Glutamatergic neuron (in vitro differentiated cells): ENCODE measurements at regions not wholly inside any gene's neighbourhood (a gene's known extent, or its start where the extent isn't known, plus 50 kb on each side); places are given as distances from the start of the nearest gene placed in this dataset.

Experiments used
- DNase-seq: peaks from one replicate; pipeline ENCODE4 v3.0.0; 2022
- H3K27ac Mint-ChIP-seq: one replicate; pipeline ENCODE4 v1.8.0; 2020; ENCODE audit warnings: mild to moderate bottlenecking, mixed read lengths, inconsistent platforms; ENCODE audit not compliant: unreplicated experiment
- H3K27me3 Mint-ChIP-seq: one replicate; pipeline ENCODE4 v1.8.0; 2020; ENCODE audit warnings: mild to moderate bottlenecking, moderate library complexity, mixed read lengths, inconsistent platforms; ENCODE audit not compliant: unreplicated experiment
- H3K36me3 Mint-ChIP-seq: one replicate; pipeline ENCODE4 v1.8.0; 2020; ENCODE audit warnings: mild to moderate bottlenecking, mixed read lengths, inconsistent platforms; ENCODE audit not compliant: unreplicated experiment
- H3K4me1 Mint-ChIP-seq: one replicate; pipeline ENCODE4 v1.8.0; 2020; ENCODE audit warnings: mild to moderate bottlenecking, low read depth, mixed read lengths, inconsistent platforms; ENCODE audit not compliant: unreplicated experiment
- H3K4me3 Mint-ChIP-seq: one replicate; pipeline ENCODE4 v1.8.0; 2020; ENCODE audit warnings: mild to moderate bottlenecking, mixed read lengths, inconsistent platforms; ENCODE audit not compliant: unreplicated experiment
- H3K9me3 Mint-ChIP-seq: one replicate; pipeline ENCODE4 v1.8.0; 2020; ENCODE audit warnings: mild to moderate bottlenecking, moderate library complexity, mixed read lengths, inconsistent platforms; ENCODE audit not compliant: unreplicated experiment
- TF ChIP-seq, protein P1 (sequence below): fragments of 200-600 bp; sonication (generic); IDR thresholded peaks from one replicate; pipeline ENCODE4 v1.5.0; 2021; ENCODE audit not compliant: partially characterized antibody, unreplicated experiment

DNA sequence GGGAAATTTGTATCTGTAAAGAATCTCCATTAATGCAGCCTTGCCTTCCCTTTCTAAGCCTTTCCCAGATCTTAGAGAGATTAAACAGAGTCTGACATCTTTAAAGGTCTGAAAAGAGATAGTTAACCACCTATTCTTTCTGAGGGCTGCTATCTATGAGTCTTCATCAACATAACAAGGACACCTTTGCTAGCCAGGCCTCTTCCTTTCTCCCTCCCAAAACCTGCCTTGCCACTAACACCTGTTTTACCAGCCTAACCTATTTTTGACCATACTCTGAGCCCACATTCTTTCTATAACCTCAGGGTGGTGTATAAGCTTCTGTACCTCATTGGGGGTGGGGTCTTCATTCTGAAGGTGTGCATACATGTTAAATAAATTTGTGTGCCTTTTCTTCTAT lies 217.1 kb downstream of the IPMK start:
- Mint-ChIP-seq H3K27ac (peak overlapping the region; percentile 63), H3K4me3 (peak overlapping the region; percentile 35), H3K4me1 (peaks cover 17% of the 10 kb centered on the region), H3K27me3 (peaks cover 4% of the 10 kb centered on the region), H3K36me3 (no peaks in the 10 kb centered on the region), H3K9me3 (no peaks in the 10 kb centered on the region)
- TF ChIP-seq, protein P1, sequence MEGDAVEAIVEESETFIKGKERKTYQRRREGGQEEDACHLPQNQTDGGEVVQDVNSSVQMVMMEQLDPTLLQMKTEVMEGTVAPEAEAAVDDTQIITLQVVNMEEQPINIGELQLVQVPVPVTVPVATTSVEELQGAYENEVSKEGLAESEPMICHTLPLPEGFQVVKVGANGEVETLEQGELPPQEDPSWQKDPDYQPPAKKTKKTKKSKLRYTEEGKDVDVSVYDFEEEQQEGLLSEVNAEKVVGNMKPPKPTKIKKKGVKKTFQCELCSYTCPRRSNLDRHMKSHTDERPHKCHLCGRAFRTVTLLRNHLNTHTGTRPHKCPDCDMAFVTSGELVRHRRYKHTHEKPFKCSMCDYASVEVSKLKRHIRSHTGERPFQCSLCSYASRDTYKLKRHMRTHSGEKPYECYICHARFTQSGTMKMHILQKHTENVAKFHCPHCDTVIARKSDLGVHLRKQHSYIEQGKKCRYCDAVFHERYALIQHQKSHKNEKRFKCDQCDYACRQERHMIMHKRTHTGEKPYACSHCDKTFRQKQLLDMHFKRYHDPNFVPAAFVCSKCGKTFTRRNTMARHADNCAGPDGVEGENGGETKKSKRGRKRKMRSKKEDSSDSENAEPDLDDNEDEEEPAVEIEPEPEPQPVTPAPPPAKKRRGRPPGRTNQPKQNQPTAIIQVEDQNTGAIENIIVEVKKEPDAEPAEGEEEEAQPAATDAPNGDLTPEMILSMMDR = no peak
- DNase-seq = no peak

DNA sequence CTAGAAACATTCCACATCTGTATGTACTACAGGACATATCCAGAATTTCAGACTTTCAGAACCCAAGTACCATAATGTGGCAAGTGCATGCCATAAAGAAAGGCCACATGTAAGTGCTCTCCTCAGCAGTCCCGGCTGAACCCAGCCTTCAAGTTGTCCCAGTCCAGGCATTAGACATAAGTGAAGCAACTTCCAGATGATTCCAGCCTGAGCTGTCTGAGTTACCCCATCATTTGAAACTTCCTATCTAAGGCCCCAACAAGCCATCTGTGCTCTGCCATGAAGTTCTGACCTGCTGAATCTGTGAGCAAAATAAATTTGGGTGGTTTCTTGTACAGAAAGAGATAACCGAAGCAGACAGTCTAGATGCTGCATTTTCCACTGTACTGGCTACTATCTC lies 218.8 kb downstream of the IPMK start:
- H3K4me1 Mint-ChIP-seq = peaks cover 17% of the 10 kb centered on the region
- peak overlapping the region; percentile 31 for H3K27ac Mint-ChIP-seq
- H3K27me3 Mint-ChIP-seq = peaks cover 4% of the 10 kb centered on the region
- H3K9me3 Mint-ChIP-seq = no peaks in the 10 kb centered on the region
- no peak for DNase-seq
- TF ChIP-seq, protein P1 = no peak
- no peak overlapping the region for H3K4me3 Mint-ChIP-seq
- H3K36me3 Mint-ChIP-seq = no peaks in the 10 kb centered on the region

DNA sequence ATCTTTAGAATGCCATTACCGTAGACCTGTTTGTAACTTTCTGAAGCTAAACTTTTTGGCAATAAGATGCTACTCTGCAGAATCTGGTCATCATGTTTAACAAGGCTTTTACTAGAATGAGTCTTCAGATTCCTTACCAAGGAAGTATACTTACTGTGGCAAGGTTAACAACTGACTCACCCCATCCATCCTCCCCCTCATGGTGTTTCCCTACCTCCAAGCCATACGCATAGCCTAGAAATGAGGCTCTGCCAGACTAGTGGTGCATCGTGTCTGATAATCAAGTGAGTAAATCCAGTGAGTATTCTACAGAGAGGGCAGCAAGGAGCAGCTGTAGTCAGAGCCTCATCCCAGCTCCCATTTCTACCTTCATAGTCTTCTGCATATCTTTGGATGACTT lies 223.6 kb downstream of the IPMK start:
- Mint-ChIP-seq H3K27me3 (peaks cover 4% of the 10 kb centered on the region), H3K4me3 (no peak overlapping the region), H3K4me1 (peaks cover 2% of the 10 kb centered on the region), H3K9me3 (no peaks in the 10 kb centered on the region), H3K27ac (no peak overlapping the region), H3K36me3 (no peaks in the 10 kb centered on the region)
- DNase-seq = no peak
- TF ChIP-seq, protein P1 = no peak

DNA sequence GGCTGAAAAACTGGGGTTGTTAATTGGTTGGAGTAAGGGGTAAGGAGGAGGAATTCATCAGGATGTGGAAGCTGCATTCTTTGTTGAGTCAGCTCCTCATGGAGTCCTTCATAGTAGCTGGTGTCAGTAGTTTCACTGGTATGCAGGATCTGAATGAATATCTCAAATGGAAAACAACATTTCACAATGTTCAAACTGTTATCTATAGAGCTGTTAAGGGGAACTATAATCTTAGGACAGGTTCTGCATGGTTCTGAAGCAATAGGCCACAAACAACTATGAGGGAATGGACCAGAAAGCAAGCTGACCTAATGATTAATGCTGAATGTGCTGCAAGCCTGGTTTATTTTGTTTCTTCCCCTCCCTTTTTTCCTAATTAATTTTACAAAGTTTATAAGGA lies 225.8 kb downstream of the IPMK start:
- Mint-ChIP-seq H3K27me3 (no peaks in the 10 kb centered on the region), H3K4me3 (no peak overlapping the region), H3K27ac (no peak overlapping the region), H3K4me1 (no peaks in the 10 kb centered on the region), H3K36me3 (no peaks in the 10 kb centered on the region), H3K9me3 (no peaks in the 10 kb centered on the region)
- TF ChIP-seq, protein P1 = no peak
- DNase-seq = no peak

DNA sequence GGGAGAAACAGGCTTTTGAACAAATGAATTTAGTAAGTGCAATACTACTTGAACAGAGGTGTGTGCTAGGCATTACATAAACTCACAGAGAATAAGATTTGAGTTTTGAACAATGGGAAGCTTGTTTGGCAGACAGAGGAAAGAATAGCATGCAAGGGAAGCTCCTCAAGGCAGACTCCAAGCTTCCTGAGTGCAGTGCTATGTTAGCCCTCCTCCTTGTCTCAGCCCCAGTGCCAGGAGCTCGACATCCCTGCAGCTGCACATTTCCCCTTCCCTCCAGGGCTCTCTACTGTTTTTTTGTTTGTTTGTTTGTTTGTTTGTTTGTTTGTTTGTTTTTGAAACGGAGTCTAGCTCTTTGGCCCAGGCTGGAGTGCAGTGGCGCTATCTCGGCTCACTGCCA lies 237.5 kb downstream of the IPMK start:
- no peak for DNase-seq
- Mint-ChIP-seq H3K27me3 (no peaks in the 10 kb centered on the region), H3K9me3 (no peaks in the 10 kb centered on the region), H3K36me3 (no peaks in the 10 kb centered on the region), H3K27ac (no peak overlapping the region), H3K4me1 (no peaks in the 10 kb centered on the region), H3K4me3 (no peak overlapping the region)
- TF ChIP-seq, protein P1 = no peak
